Kasumi-1 (cell line): ENCODE measurements at regions not wholly inside any gene's neighbourhood (a gene's known extent, or its start where the extent isn't known, plus 50 kb on each side); places are given as distances from the start of the nearest gene placed in this dataset.

Experiments
- DNase-seq, 2 experiments: peaks; one replicate each; lab custom pipeline; 2025; lab: John Stamatoyannopoulos, UW

- no peak for DNase-seq
Observed at GRCh38 chr15:47570881-47571640, 146.2 kb upstream of the SEMA6D start.

- no peak for DNase-seq
Observed at GRCh38 chr15:47573673-47574072, 143.6 kb upstream of the SEMA6D start.

GRCh38 chr15:47577000-47577399, 140.3 kb upstream of the SEMA6D start:
- DNase-seq: no peak

- DNase-seq: no peak
Observed at GRCh38 chr15:47577461-47577860, 139.8 kb upstream of the SEMA6D start.

- DNase-seq: no peak
Observed at GRCh38 chr15:47582233-47582632, 135.1 kb upstream of the SEMA6D start.

GRCh38 chr15:47584316-47584715, 133.0 kb upstream of the SEMA6D start:
- no peak for DNase-seq

- no peak for DNase-seq
Observed at GRCh38 chr15:47586653-47587224, 130.6 kb upstream of the SEMA6D start.

- DNase-seq: no peak
Observed at GRCh38 chr15:47587940-47588802, 129.1 kb upstream of the SEMA6D start.

GRCh38 chr15:47588958-47589357, 128.3 kb upstream of the SEMA6D start:
- no peak for DNase-seq

- DNase-seq: no peak
Observed at GRCh38 chr15:47598996-47599395, 118.3 kb upstream of the SEMA6D start.

- no peak for DNase-seq
Observed at GRCh38 chr15:47599806-47600205, 117.5 kb upstream of the SEMA6D start.

- no peak for DNase-seq
Observed at GRCh38 chr15:47602121-47602520, 115.2 kb upstream of the SEMA6D start.

GRCh38 chr15:47603026-47603425, 114.3 kb upstream of the SEMA6D start:
- no peak for DNase-seq

GRCh38 chr15:47607695-47608094, 109.6 kb upstream of the SEMA6D start:
- no peak for DNase-seq

GRCh38 chr15:47609693-47610092, 107.6 kb upstream of the SEMA6D start:
- no peak for DNase-seq

- no peak for DNase-seq
Observed at GRCh38 chr15:47610736-47611135, 106.6 kb upstream of the SEMA6D start.

- no peak for DNase-seq
Observed at GRCh38 chr15:47614360-47615011, 102.8 kb upstream of the SEMA6D start.

- DNase-seq: no peak
Observed at GRCh38 chr15:47616876-47617275, 100.4 kb upstream of the SEMA6D start.

GRCh38 chr15:47618241-47618640, 99.1 kb upstream of the SEMA6D start:
- no peak for DNase-seq

- no peak for DNase-seq
Observed at GRCh38 chr15:47620960-47621681, 96.2 kb upstream of the SEMA6D start.

- no peak for DNase-seq
Observed at GRCh38 chr15:47622055-47622454, 95.2 kb upstream of the SEMA6D start.

GRCh38 chr15:47624503-47624902, 92.8 kb upstream of the SEMA6D start:
- no peak for DNase-seq
